Vagina (tissue), 2 donors: ENCODE measurements at regions not wholly inside any gene's neighbourhood (a gene's known extent, or its start where the extent isn't known, plus 50 kb on each side); places are given as distances from the start of the nearest gene placed in this dataset.

ENCODE experiments used
- CTCF ChIP-seq, 3 experiments: fragments of 450-650 bp in 2 of 3; fragments of 200-600 bp in 1 of 3; sonication (generic) in 1 of 3; IDR thresholded peaks; one replicate each; pipeline ENCODE4 v1.5.1; 2017 to 2019; ENCODE audit warnings: antibody characterized with exemption in 3 of 3, mild to moderate bottlenecking in 2 of 3, moderate library complexity in 2 of 3
- POLR2A ChIP-seq, 2 donors: fragments of 450-650 bp; IDR thresholded peaks; one replicate each; pipeline ENCODE4 v1.6.1; 2017; ENCODE audit warnings: antibody characterized with exemption in 2 of 2, mild to moderate bottlenecking in 2 of 2, moderate library complexity in 2 of 2
- POLR2AphosphoS5 ChIP-seq, 2 donors: sonication (generic); formaldehyde crosslinking; IDR thresholded peaks; one replicate each; pipeline ENCODE4 v1.9.0; 2017; ENCODE audit warnings: antibody characterized with exemption in 2 of 2, mild to moderate bottlenecking in 2 of 2, low read depth in 1 of 2; ENCODE audit not compliant: insufficient read depth in 1 of 2

- TF ChIP-seq CTCF (IDR thresholded peaks at IDR 0.05) (no peak), POLR2A (IDR thresholded peaks at IDR 0.05) (no peak), POLR2AphosphoS5 (IDR thresholded peaks at IDR 0.05; ENCODE audit: insufficient read depth in 1 of 2, low read depth in 1 of 2) (no peak)
Observed at GRCh38 chr6:6781873-6782227, 193.3 kb downstream of the LY86 start.
